Tongue (tissue), 1 donor: ENCODE measurements at regions not wholly inside any gene's neighbourhood (a gene's known extent, or its start where the extent isn't known, plus 50 kb on each side); places are given as distances from the start of the nearest gene placed in this dataset.
"Not testable (repeated sequence)": the region's sequence is repeated elsewhere in the genome, so short reads cannot be mapped to it uniquely, and the experiment has no call there.

Experiments used
- DNase-seq: peaks from one replicate; pipeline ENCODE4 v3.0.0-alpha.2; 2015

- DNase-seq, result peak; percentile 11
These were observed 185.6 kb upstream of the ADRA1D start for GRCh38 chr20:4434681-4435080.

- DNase-seq, result no peak
These were observed 182.4 kb upstream of the ADRA1D start for GRCh38 chr20:4431446-4431845.

- not testable (repeated sequence) for DNase-seq
These were observed 181.7 kb upstream of the ADRA1D start for GRCh38 chr20:4430826-4431225.

GRCh38 chr20:4427940-4428586 lies 179.0 kb upstream of the ADRA1D start:
- DNase-seq, result no peak

- DNase-seq, result no peak
These were observed 169.1 kb upstream of the ADRA1D start for GRCh38 chr20:4418141-4418540.

GRCh38 chr20:4415281-4415680 lies 166.2 kb upstream of the ADRA1D start:
- DNase-seq, result no peak

GRCh38 chr20:4413314-4414049 lies 164.4 kb upstream of the ADRA1D start:
- no peak for DNase-seq

- DNase-seq, result no peak
These were observed 163.1 kb upstream of the ADRA1D start for GRCh38 chr20:4412216-4412615.

- DNase-seq, result no peak
These were observed 162.7 kb upstream of the ADRA1D start for GRCh38 chr20:4411744-4412143.

- no peak for DNase-seq
These were observed 157.5 kb upstream of the ADRA1D start for GRCh38 chr20:4406627-4407026.

GRCh38 chr20:4401601-4402000 lies 152.5 kb upstream of the ADRA1D start:
- DNase-seq, result no peak

- no peak for DNase-seq
These were observed 135.9 kb upstream of the ADRA1D start for GRCh38 chr20:4384961-4385360.

- DNase-seq, result peak; percentile 25
These were observed 134.9 kb upstream of the ADRA1D start for GRCh38 chr20:4383961-4384360.

- peak; percentile 77 for DNase-seq
These were observed 126.8 kb upstream of the ADRA1D start for GRCh38 chr20:4375881-4376280.

GRCh38 chr20:4373454-4373853 lies 124.4 kb upstream of the ADRA1D start:
- no peak for DNase-seq

GRCh38 chr20:4371623-4372251 lies 122.7 kb upstream of the ADRA1D start:
- DNase-seq, result no peak

GRCh38 chr20:4370851-4371250 lies 121.8 kb upstream of the ADRA1D start:
- DNase-seq, result no peak

- no peak for DNase-seq
These were observed 120.7 kb upstream of the ADRA1D start for GRCh38 chr20:4369798-4370124.

GRCh38 chr20:4369119-4369797 lies 120.2 kb upstream of the ADRA1D start:
- DNase-seq, result no peak

- DNase-seq, result no peak
These were observed 117.0 kb upstream of the ADRA1D start for GRCh38 chr20:4366076-4366475.

- DNase-seq, result no peak
These were observed 109.5 kb upstream of the ADRA1D start for GRCh38 chr20:4358552-4358951.

- DNase-seq, result no peak
These were observed 103.3 kb upstream of the ADRA1D start for GRCh38 chr20:4352348-4352747.

GRCh38 chr20:4350096-4350495 lies 101.0 kb upstream of the ADRA1D start:
- peak; percentile 47 for DNase-seq
